Coronary artery (tissue), 2 donors: ENCODE measurements at regions not wholly inside any gene's neighbourhood (a gene's known extent, or its start where the extent isn't known, plus 50 kb on each side); places are given as distances from the start of the nearest gene placed in this dataset.

Experiments used
- DNase-seq: peaks from one replicate; pipeline ENCODE4 v3.0.0-alpha.2; 2017; ENCODE audit warnings: low spot score
- H3K27ac ChIP-seq, 2 donors: fragments of 200-600 bp; sonication (generic); one replicate each; pipeline ENCODE4 v1.5.1; 2016 to 2019
- H3K4me3 ChIP-seq: fragments of 200-600 bp; sonication (generic); 2 replicates; pipeline ENCODE4 v1.5.1; 2016; ENCODE audit warnings: mild to moderate bottlenecking, moderate library complexity
- TF ChIP-seq, protein P1 (sequence below): fragments of 200-600 bp; sonication (generic); IDR thresholded peaks from one replicate; pipeline ENCODE4 v1.5.1; 2019; ENCODE audit warnings: antibody characterized with exemption

DNA sequence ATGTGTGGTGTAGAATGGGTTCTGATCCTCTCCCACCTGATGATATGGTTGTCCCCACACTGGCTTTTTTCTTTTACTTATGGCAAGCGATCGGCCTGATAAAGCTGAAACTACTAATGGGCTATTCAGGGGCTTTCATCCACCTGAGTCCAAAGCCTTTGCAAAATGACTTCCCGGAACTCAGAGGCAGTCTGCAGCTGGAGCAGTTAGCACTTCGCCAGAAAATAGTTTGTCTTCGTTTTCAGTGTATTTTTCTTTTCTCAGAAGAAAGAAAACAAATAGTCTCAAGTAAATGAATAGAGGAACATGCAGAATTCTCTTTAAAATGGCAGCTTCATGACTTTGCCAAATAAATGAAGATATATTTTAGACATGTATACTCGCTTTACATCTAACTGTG, 306.0 kb upstream of the ADAMTS9 start:
- DNase-seq = no peak
- TF ChIP-seq, protein P1, sequence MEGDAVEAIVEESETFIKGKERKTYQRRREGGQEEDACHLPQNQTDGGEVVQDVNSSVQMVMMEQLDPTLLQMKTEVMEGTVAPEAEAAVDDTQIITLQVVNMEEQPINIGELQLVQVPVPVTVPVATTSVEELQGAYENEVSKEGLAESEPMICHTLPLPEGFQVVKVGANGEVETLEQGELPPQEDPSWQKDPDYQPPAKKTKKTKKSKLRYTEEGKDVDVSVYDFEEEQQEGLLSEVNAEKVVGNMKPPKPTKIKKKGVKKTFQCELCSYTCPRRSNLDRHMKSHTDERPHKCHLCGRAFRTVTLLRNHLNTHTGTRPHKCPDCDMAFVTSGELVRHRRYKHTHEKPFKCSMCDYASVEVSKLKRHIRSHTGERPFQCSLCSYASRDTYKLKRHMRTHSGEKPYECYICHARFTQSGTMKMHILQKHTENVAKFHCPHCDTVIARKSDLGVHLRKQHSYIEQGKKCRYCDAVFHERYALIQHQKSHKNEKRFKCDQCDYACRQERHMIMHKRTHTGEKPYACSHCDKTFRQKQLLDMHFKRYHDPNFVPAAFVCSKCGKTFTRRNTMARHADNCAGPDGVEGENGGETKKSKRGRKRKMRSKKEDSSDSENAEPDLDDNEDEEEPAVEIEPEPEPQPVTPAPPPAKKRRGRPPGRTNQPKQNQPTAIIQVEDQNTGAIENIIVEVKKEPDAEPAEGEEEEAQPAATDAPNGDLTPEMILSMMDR = no peak
- no peak overlapping the region for H3K27ac ChIP-seq
- H3K4me3 ChIP-seq = no peak overlapping the region

DNA sequence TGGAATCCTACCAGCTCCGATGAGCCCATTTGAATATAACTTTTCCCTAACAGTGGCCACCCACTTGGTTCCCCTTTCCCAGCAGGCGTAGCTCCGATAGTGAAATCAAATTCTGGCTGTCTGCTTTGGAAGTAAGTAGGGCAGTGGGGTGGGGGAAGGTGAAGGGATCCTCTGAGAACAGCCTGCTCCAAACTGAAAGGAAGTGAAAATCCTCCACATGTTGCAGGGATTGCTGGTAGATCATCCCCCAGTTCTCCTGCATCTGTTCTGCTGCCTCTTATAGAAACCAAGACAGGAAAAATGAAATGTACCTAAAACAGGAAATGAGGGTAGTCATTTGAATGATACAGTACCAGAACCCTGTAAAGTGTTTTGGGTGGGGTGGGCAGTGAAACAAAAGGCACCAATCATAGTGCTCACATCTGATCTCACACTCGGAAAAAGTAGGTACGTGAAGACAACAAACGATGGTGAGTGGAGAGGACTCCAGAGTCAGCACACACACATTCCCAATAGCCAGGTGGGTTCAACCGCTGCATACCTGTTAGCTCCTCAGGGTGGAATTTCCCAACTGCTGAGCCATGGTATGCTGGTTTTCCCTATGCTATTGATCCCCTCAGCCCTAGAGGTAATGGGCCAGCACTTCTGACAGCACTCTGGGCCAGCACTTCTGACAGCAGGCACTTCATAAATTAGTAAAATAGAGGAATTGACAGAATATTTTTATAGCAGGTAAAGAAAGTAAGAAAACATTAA, 304.9 kb upstream of the ADAMTS9 start:
- Histone ChIP-seq H3K4me3 (no peak overlapping the region), H3K27ac (no peak overlapping the region)
- TF ChIP-seq, protein P1 = no peak
- no peak for DNase-seq

DNA sequence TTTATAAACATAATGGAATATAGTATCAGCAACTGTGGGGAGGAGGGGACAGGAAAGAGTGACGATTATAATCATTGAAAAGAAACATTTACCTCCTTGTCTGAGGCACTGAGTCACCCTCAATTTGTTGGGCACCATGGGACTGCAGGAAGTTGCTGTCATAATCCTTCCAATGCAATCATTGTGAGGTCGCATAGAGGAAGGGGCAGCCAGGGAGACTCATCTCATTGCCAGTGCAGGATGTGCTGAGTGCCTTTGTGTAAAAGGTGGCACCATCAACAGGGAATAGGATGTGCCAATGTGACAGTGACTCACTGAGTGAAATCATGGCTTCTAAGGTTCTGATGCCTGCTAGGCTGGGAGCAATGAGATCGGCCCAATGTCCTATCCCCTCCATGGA, 300.4 kb upstream of the ADAMTS9 start:
- no peak overlapping the region for H3K27ac ChIP-seq
- TF ChIP-seq, protein P1 = no peak
- H3K4me3 ChIP-seq = no peak overlapping the region
- DNase-seq = no peak

DNA sequence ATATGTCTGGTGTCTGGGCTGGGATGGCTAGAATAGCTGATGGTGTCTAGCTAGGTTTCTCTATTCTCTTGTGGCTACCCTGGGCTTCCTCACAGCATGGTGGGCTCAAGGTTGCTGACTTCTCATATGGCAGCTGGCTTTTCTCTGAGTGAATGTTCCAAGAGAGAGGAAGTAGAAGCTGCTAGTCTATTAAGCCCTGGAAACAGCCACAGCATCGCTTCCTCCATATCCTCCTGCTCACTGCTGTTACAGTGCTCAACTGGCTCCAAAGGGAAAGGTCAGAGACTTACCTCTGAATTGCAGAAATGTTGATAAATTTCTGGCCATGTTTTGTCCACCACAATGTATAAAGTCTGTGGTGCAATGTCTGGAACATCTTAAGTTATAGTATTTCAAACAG, 299.9 kb upstream of the ADAMTS9 start:
- no peak for DNase-seq
- H3K27ac ChIP-seq = no peak overlapping the region
- H3K4me3 ChIP-seq = no peak overlapping the region
- TF ChIP-seq, protein P1 = no peak

DNA sequence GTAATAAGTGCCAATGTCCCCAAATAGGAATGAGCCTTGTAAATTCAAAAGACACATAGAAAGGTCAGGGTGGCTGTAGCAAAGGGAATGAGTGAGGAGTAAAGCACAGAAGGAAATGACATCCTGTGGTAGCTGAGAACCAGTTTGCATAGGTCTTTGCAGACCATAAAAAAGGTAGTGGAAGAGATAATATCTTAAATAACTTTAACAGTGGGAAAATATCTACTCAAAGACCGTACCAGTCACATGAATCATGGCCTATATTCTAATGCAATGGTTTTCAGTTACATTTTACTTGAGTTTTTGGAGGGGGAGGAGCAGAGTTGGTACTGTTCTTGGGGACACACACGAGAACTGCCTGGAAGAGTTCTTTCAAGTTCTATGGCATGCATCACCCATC, 297.3 kb upstream of the ADAMTS9 start:
- no peak overlapping the region for H3K4me3 ChIP-seq
- TF ChIP-seq, protein P1 = no peak
- no peak for DNase-seq
- H3K27ac ChIP-seq = no peak overlapping the region

DNA sequence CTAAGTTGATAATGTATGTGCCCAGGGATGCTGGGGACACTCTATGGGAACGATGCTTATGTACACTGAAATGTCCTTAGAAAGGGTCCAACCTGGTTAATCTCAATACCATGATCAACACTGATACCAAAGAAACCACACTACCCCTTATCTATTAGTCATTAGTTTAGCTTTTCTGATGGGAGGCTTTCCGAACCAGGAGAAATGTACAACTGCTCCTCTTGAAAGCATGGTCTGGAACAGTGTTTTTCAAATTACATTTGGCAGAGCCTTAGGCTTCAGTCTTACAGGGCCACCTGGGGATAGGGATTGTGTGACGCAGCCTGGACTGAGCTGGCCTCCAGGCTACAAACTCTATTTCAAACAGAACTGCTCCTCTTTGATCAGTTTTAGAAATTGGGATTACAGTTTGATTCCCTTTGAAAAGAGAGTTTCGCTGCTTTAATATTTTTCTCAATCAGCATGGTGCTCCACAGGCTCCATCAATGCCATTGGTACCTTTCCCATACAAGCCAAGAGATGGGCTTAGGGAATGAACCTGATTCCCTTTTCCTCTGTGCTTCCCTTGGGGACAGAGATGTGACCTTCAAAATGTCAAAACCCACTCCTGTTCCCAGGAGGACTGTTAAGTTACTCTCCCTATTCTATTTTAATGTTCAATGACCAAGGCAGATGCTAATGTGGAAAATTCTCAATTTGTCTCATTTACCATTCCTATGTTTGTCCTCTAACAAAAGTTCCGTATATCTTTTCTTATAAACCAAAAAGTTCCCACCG, 296.0 kb upstream of the ADAMTS9 start:
- DNase-seq = no peak
- TF ChIP-seq, protein P1 = no peak
- Histone ChIP-seq H3K4me3 (no peak overlapping the region), H3K27ac (no peak overlapping the region)
